WTC11 (cell line): ENCODE measurements at regions not wholly inside any gene's neighbourhood (a gene's known extent, or its start where the extent isn't known, plus 50 kb on each side); places are given as distances from the start of the nearest gene placed in this dataset.

ENCODE experiments used
- ATAC-seq: fragments of 200-7000 bp; cut with Tn5 transposase; 2 replicates; pipeline ENCODE4 v1.10.0; 2021; ENCODE audit warnings: mild to moderate bottlenecking, moderate library complexity
- CTCF ChIA-PET: fragments of 300-600 bp; sonication (Branson Sonifier 250); formaldehyde crosslinking; loops from one replicate; lab custom pipeline; 2021; ENCODE audit warnings: antibody characterized with exemption; lab: Charles Lee
- POLR2A ChIA-PET: fragments of 350-600 bp; sonication (Branson Sonifier 250); formaldehyde crosslinking; loops from one replicate; lab custom pipeline; 2021; ENCODE audit warnings: antibody characterized with exemption; lab: Charles Lee
- DNase-seq: peaks from one replicate; pipeline ENCODE4 v3.0.0; 2021; ENCODE audit warnings: low spot score
- H3K27ac Mint-ChIP-seq: 2 replicates; pipeline ENCODE4 v1.8.0; 2021; ENCODE audit warnings: mixed read lengths
- H3K27me3 Mint-ChIP-seq: 2 replicates; pipeline ENCODE4 v1.8.0; 2021; ENCODE audit warnings: low read depth, mild to moderate bottlenecking, moderate library complexity, mixed read lengths
- H3K36me3 Mint-ChIP-seq: 2 replicates; pipeline ENCODE4 v1.8.0; 2021; ENCODE audit warnings: mixed read lengths
- H3K4me1 Mint-ChIP-seq: 2 replicates; pipeline ENCODE4 v1.8.0; 2022; ENCODE audit warnings: mixed read lengths
- H3K4me3 Mint-ChIP-seq: 2 replicates; pipeline ENCODE4 v1.8.0; 2021; ENCODE audit warnings: mild to moderate bottlenecking, moderate library complexity, mixed read lengths
- H3K9me3 Mint-ChIP-seq: 2 replicates; pipeline ENCODE4 v1.8.0; 2021; ENCODE audit warnings: mixed read lengths
- ARID4B ChIP-seq: sonication (generic); formaldehyde crosslinking; IDR thresholded peaks from 2 replicates; pipeline ENCODE4 v1.8.0; 2023; ENCODE audit warnings: missing genetic modification reagents, mild to moderate bottlenecking, borderline replicate concordance
- ATF3 ChIP-seq: sonication (generic); formaldehyde crosslinking; conservative IDR thresholded peaks from 2 replicates; pipeline ENCODE4 v1.8.1; 2022; ENCODE audit warnings: mild to moderate bottlenecking, missing genetic modification reagents
- CBFB ChIP-seq: sonication (generic); formaldehyde crosslinking; IDR thresholded peaks from 2 replicates; pipeline ENCODE4 v1.8.1; 2022; ENCODE audit warnings: mild to moderate bottlenecking, low read depth, missing genetic modification reagents
- ERG ChIP-seq: fragments of 250-450 bp; sonication (Bioruptor Pico); IDR thresholded peaks from 2 replicates; pipeline ENCODE4 v1.8.0; 2021; ENCODE audit warnings: mild to moderate bottlenecking
- FOXJ3 ChIP-seq: sonication (generic); formaldehyde crosslinking; IDR thresholded peaks from 2 replicates; pipeline ENCODE4 v1.9.0; 2021; ENCODE audit warnings: missing genetic modification reagents, mild to moderate bottlenecking, borderline replicate concordance
- FOXK1 ChIP-seq: sonication (generic); formaldehyde crosslinking; IDR thresholded peaks from 2 replicates; pipeline ENCODE4 v1.8.0; 2022; ENCODE audit warnings: mild to moderate bottlenecking, moderate library complexity, missing genetic modification reagents
- FOXP4 ChIP-seq: sonication (generic); formaldehyde crosslinking; IDR thresholded peaks from 2 replicates; pipeline ENCODE4 v1.8.0; 2022; ENCODE audit warnings: mild to moderate bottlenecking, missing genetic modification reagents
- MAX ChIP-seq: sonication (generic); formaldehyde crosslinking; IDR thresholded peaks from 2 replicates; pipeline ENCODE4 v1.8.0; 2022; ENCODE audit warnings: mild to moderate bottlenecking, missing genetic modification reagents
- NFYB ChIP-seq: sonication (generic); formaldehyde crosslinking; conservative IDR thresholded peaks from 2 replicates; pipeline ENCODE4 v1.8.0; 2022; ENCODE audit warnings: low read depth, missing genetic modification reagents
- OVOL2 ChIP-seq: fragments of 250-450 bp; sonication (Bioruptor Pico); IDR thresholded peaks from 2 replicates; pipeline ENCODE4 v1.9.0; 2021; ENCODE audit warnings: mild to moderate bottlenecking, borderline replicate concordance
- STAT6 ChIP-seq: sonication (generic); formaldehyde crosslinking; conservative IDR thresholded peaks from 2 replicates; pipeline ENCODE4 v1.8.1; 2023; ENCODE audit warnings: mild to moderate bottlenecking, low read depth, missing genetic modification reagents, moderate library complexity
- TCF7 ChIP-seq: sonication (generic); formaldehyde crosslinking; IDR thresholded peaks from 2 replicates; pipeline ENCODE4 v1.8.0; 2022; ENCODE audit warnings: mild to moderate bottlenecking, low read depth, missing genetic modification reagents, moderate library complexity
- ZBTB21 ChIP-seq: sonication (generic); formaldehyde crosslinking; IDR thresholded peaks from 2 replicates; pipeline ENCODE4 v1.8.1; 2023; ENCODE audit warnings: mild to moderate bottlenecking, missing genetic modification reagents, borderline replicate concordance
- ZNF121 ChIP-seq: sonication (generic); formaldehyde crosslinking; IDR thresholded peaks from 2 replicates; pipeline ENCODE4 v1.8.0; 2023; ENCODE audit warnings: missing genetic modification reagents
- ZNF263 ChIP-seq: sonication (generic); formaldehyde crosslinking; IDR thresholded peaks from 2 replicates; pipeline ENCODE4 v1.8.1; 2022; ENCODE audit warnings: low read depth, mild to moderate bottlenecking, moderate library complexity, missing genetic modification reagents
- ZNF512 ChIP-seq: sonication (generic); formaldehyde crosslinking; IDR thresholded peaks from 2 replicates; pipeline ENCODE4 v1.8.1; 2022; ENCODE audit warnings: missing genetic modification reagents, borderline replicate concordance

GRCh38 chr1:208903251-208903905 is 659.2 kb upstream of the PLXNA2 start:
- no peaks in the 10 kb centered on the region for H3K36me3 Mint-ChIP-seq
- ChIA-PET CTCF (no interaction called here), POLR2A (no interaction called here)
- DNase-seq (no peak), ATAC-seq (no peak)
- TF ChIP-seq ZBTB21 (CRISPR knock-in tag) (no peak), ZNF121 (CRISPR knock-in tag) (no peak), FOXK1 (no peak), ZNF263 (CRISPR knock-in tag) (no peak), ARID4B (CRISPR knock-in tag) (no peak), OVOL2 (CRISPR knock-in tag) (no peak), CBFB (no peak), TCF7 (CRISPR knock-in tag) (no peak), ATF3 (CRISPR knock-in tag) (no peak), MAX (no peak), NFYB (CRISPR knock-in tag) (no peak), STAT6 (no peak), FOXP4 (CRISPR knock-in tag) (no peak), ZNF512 (CRISPR knock-in tag) (no peak), FOXJ3 (CRISPR knock-in tag) (no peak), ERG (CRISPR knock-in tag) (no peak)
- peaks cover 9% of the 10 kb centered on the region for H3K9me3 Mint-ChIP-seq
- peaks cover 2% of the 10 kb centered on the region; the same call in 1 of the 2 replicates for H3K4me1 Mint-ChIP-seq
- H3K27ac Mint-ChIP-seq = no peak overlapping the region
- H3K27me3 Mint-ChIP-seq = no peaks in the 10 kb centered on the region
- H3K4me3 Mint-ChIP-seq = no peak overlapping the region
